WTC11 (cell line): ENCODE measurements at regions not wholly inside any gene's neighbourhood (a gene's known extent, or its start where the extent isn't known, plus 50 kb on each side); places are given as distances from the start of the nearest gene placed in this dataset.
"Not testable (repeated sequence)": the region's sequence is repeated elsewhere in the genome, so short reads cannot be mapped to it uniquely, and the experiment has no call there.

Source experiments
- ATAC-seq: fragments of 200-7000 bp; cut with Tn5 transposase; 2 replicates; pipeline ENCODE4 v1.10.0; 2021; ENCODE audit warnings: mild to moderate bottlenecking, moderate library complexity
- CTCF ChIA-PET: fragments of 300-600 bp; sonication (Branson Sonifier 250); formaldehyde crosslinking; loops from one replicate; lab custom pipeline; 2021; ENCODE audit warnings: antibody characterized with exemption; lab: Charles Lee
- POLR2A ChIA-PET: fragments of 350-600 bp; sonication (Branson Sonifier 250); formaldehyde crosslinking; loops from one replicate; lab custom pipeline; 2021; ENCODE audit warnings: antibody characterized with exemption; lab: Charles Lee
- DNase-seq: peaks from one replicate; pipeline ENCODE4 v3.0.0; 2021; ENCODE audit warnings: low spot score
- H3K27ac Mint-ChIP-seq: 2 replicates; pipeline ENCODE4 v1.8.0; 2021; ENCODE audit warnings: mixed read lengths
- H3K27me3 Mint-ChIP-seq: 2 replicates; pipeline ENCODE4 v1.8.0; 2021; ENCODE audit warnings: low read depth, mild to moderate bottlenecking, moderate library complexity, mixed read lengths
- H3K36me3 Mint-ChIP-seq: 2 replicates; pipeline ENCODE4 v1.8.0; 2021; ENCODE audit warnings: mixed read lengths
- H3K4me1 Mint-ChIP-seq: 2 replicates; pipeline ENCODE4 v1.8.0; 2022; ENCODE audit warnings: mixed read lengths
- H3K4me3 Mint-ChIP-seq: 2 replicates; pipeline ENCODE4 v1.8.0; 2021; ENCODE audit warnings: mild to moderate bottlenecking, moderate library complexity, mixed read lengths
- H3K9me3 Mint-ChIP-seq: 2 replicates; pipeline ENCODE4 v1.8.0; 2021; ENCODE audit warnings: mixed read lengths
- ATF6 ChIP-seq: sonication (generic); formaldehyde crosslinking; IDR thresholded peaks from 2 replicates; pipeline ENCODE4 v1.8.1; 2023; ENCODE audit warnings: mild to moderate bottlenecking, missing genetic modification reagents
- CDX4 ChIP-seq: fragments of 250-450 bp; sonication (Bioruptor Pico); IDR thresholded peaks from 2 replicates; pipeline ENCODE4 v1.9.0; 2021; ENCODE audit warnings: moderate library complexity, mild to moderate bottlenecking, inconsistent platforms, borderline replicate concordance
- CREB1 ChIP-seq: sonication (generic); formaldehyde crosslinking; IDR thresholded peaks from 2 replicates; pipeline ENCODE4 v1.8.0; 2023; ENCODE audit warnings: mild to moderate bottlenecking, missing genetic modification reagents
- ESRRA ChIP-seq: sonication (generic); formaldehyde crosslinking; IDR thresholded peaks from 2 replicates; pipeline ENCODE4 v1.8.1; 2022; ENCODE audit warnings: mild to moderate bottlenecking, missing genetic modification reagents, borderline replicate concordance
- ETV6 ChIP-seq: sonication (generic); formaldehyde crosslinking; IDR thresholded peaks from 2 replicates; pipeline ENCODE4 v1.8.1; 2022; ENCODE audit warnings: mild to moderate bottlenecking, missing genetic modification reagents
- FOXK1 ChIP-seq: sonication (generic); formaldehyde crosslinking; IDR thresholded peaks from 2 replicates; pipeline ENCODE4 v1.8.0; 2022; ENCODE audit warnings: mild to moderate bottlenecking, moderate library complexity, missing genetic modification reagents
- FOXP1 ChIP-seq: sonication (generic); formaldehyde crosslinking; IDR thresholded peaks from 2 replicates; pipeline ENCODE4 v1.8.0; 2022; ENCODE audit warnings: missing genetic modification reagents, mild to moderate bottlenecking, moderate library complexity, borderline replicate concordance
- GTF2I ChIP-seq: fragments of 250-450 bp; sonication (Bioruptor Pico); conservative IDR thresholded peaks from 2 replicates; pipeline ENCODE4 v1.4.0; 2021; ENCODE audit warnings: mild to moderate bottlenecking
- MLX ChIP-seq: sonication (generic); formaldehyde crosslinking; IDR thresholded peaks from 2 replicates; pipeline ENCODE4 v1.8.1; 2023; ENCODE audit warnings: mild to moderate bottlenecking, missing genetic modification reagents, moderate library complexity
- MXD4 ChIP-seq: fragments of 250-450 bp; sonication (Bioruptor Pico); IDR thresholded peaks from 2 replicates; pipeline ENCODE4 v1.8.0; 2021; ENCODE audit warnings: mild to moderate bottlenecking, moderate library complexity, borderline replicate concordance
- MYBL2 ChIP-seq: sonication (generic); formaldehyde crosslinking; IDR thresholded peaks from 2 replicates; pipeline ENCODE4 v1.8.1; 2023; ENCODE audit warnings: mild to moderate bottlenecking, moderate library complexity, missing genetic modification reagents
- NFYB ChIP-seq: sonication (generic); formaldehyde crosslinking; conservative IDR thresholded peaks from 2 replicates; pipeline ENCODE4 v1.8.0; 2022; ENCODE audit warnings: low read depth, missing genetic modification reagents
- NR3C1 ChIP-seq: sonication (generic); formaldehyde crosslinking; conservative IDR thresholded peaks from 2 replicates; pipeline ENCODE4 v1.8.1; 2023; ENCODE audit warnings: low read depth, mild to moderate bottlenecking, missing genetic modification reagents
- OVOL2 ChIP-seq: fragments of 250-450 bp; sonication (Bioruptor Pico); IDR thresholded peaks from 2 replicates; pipeline ENCODE4 v1.9.0; 2021; ENCODE audit warnings: mild to moderate bottlenecking, borderline replicate concordance
- PREB ChIP-seq: sonication (generic); formaldehyde crosslinking; IDR thresholded peaks from 2 replicates; pipeline ENCODE4 v1.8.1; 2022; ENCODE audit warnings: mild to moderate bottlenecking, missing genetic modification reagents, moderate library complexity, borderline replicate concordance
- PRRX2 ChIP-seq: fragments of 250-450 bp; sonication (Bioruptor Pico); IDR thresholded peaks from 2 replicates; pipeline ENCODE4 v1.8.0; 2021; ENCODE audit warnings: mild to moderate bottlenecking
- RELA ChIP-seq: sonication (generic); formaldehyde crosslinking; IDR thresholded peaks from 2 replicates; pipeline ENCODE4 v1.8.1; 2022; ENCODE audit warnings: missing genetic modification reagents, mild to moderate bottlenecking, borderline replicate concordance
- SOX15 ChIP-seq: fragments of 250-450 bp; sonication (Bioruptor Pico); IDR thresholded peaks from 2 replicates; pipeline ENCODE4 v1.9.0; 2021; ENCODE audit warnings: mild to moderate bottlenecking
- SP1 ChIP-seq: sonication (generic); formaldehyde crosslinking; conservative IDR thresholded peaks from 2 replicates; pipeline ENCODE4 v1.8.1; 2022; ENCODE audit warnings: missing genetic modification reagents
- ZBTB21 ChIP-seq: sonication (generic); formaldehyde crosslinking; IDR thresholded peaks from 2 replicates; pipeline ENCODE4 v1.8.1; 2023; ENCODE audit warnings: mild to moderate bottlenecking, missing genetic modification reagents, borderline replicate concordance
- ZNF121 ChIP-seq: sonication (generic); formaldehyde crosslinking; IDR thresholded peaks from 2 replicates; pipeline ENCODE4 v1.8.0; 2023; ENCODE audit warnings: missing genetic modification reagents
- ZNF232 ChIP-seq: sonication (generic); formaldehyde crosslinking; IDR thresholded peaks from 2 replicates; pipeline ENCODE4 v1.8.0; 2022; ENCODE audit warnings: mild to moderate bottlenecking, missing genetic modification reagents
- TF ChIP-seq, protein P1 (sequence below): sonication (generic); formaldehyde crosslinking; IDR thresholded peaks from 2 replicates; pipeline ENCODE4 v1.8.0; 2022; ENCODE audit warnings: mild to moderate bottlenecking, missing genetic modification reagents
- TF ChIP-seq, protein P2 (sequence below): sonication (generic); formaldehyde crosslinking; IDR thresholded peaks from 2 replicates; pipeline ENCODE4 v1.8.1; 2023; ENCODE audit warnings: mild to moderate bottlenecking, moderate library complexity, missing genetic modification reagents

GRCh38 chr7:93711926-93712325 is 137.4 kb upstream of the CALCR start:
- ChIA-PET CTCF (no interaction called here), POLR2A (no interaction called here)
- no peak overlapping the region for H3K4me3 Mint-ChIP-seq
- DNase-seq (no peak), ATAC-seq (no peak)
- no peaks in the 10 kb centered on the region for H3K27me3 Mint-ChIP-seq
- TF ChIP-seq CDX4 (CRISPR knock-in tag) (no peak), NR3C1 (no peak), MYBL2 (CRISPR knock-in tag) (no peak)
- H3K4me1 Mint-ChIP-seq = peaks cover 3% of the 10 kb centered on the region; the same call in 1 of the 2 replicates
- H3K27ac Mint-ChIP-seq = no peak overlapping the region
- H3K9me3 Mint-ChIP-seq = peaks cover 6% of the 10 kb centered on the region; the same call in 1 of the 2 replicates
- H3K36me3 Mint-ChIP-seq = no peaks in the 10 kb centered on the region

DNA sequence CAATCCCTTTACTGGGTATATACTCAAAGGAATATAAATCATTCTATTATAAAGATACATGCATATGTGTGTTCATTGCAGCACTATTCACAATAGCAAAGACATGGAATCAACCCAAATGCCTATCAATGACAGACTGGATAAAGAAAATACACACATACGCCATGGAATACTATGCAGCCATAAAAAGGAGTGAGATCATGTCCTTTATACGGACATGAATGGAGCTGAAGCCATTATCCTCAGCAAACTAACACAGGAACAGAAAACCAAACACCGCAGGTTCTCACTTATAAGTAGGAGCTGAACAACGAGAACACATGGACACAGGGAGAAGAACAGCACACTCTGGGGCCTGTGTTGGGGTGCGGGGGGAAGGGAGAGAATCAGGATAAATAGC is 133.7 kb upstream of the CALCR start:
- H3K27ac Mint-ChIP-seq, H3K36me3 Mint-ChIP-seq, H3K27me3 Mint-ChIP-seq, H3K4me3 Mint-ChIP-seq, CTCF ChIA-PET, ATAC-seq, H3K4me1 Mint-ChIP-seq, POLR2A ChIA-PET, DNase-seq, H3K9me3 Mint-ChIP-seq: not testable (repeated sequence)

- TF ChIP-seq RELA (CRISPR knock-in tag) (no peak), MLX (no peak), PREB (no peak), ZBTB21 (no peak), FOXK1 (CRISPR knock-in tag) (no peak), SP1 (no peak), ESRRA (CRISPR knock-in tag) (no peak), FOXP1 (no peak), ZNF121 (no peak), PRRX2 (CRISPR knock-in tag) (no peak), NFYB (CRISPR knock-in tag) (no peak)
- TF ChIP-seq, protein P1, sequence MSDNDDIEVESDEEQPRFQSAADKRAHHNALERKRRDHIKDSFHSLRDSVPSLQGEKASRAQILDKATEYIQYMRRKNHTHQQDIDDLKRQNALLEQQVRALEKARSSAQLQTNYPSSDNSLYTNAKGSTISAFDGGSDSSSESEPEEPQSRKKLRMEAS = no peak
- ChIA-PET POLR2A (no interaction called here), CTCF (no interaction called here)
- H3K4me3 Mint-ChIP-seq = no peak overlapping the region
- no peaks in the 10 kb centered on the region for H3K4me1 Mint-ChIP-seq
- no peak overlapping the region for H3K27ac Mint-ChIP-seq
- H3K36me3 Mint-ChIP-seq = peaks cover 6% of the 10 kb centered on the region; the same call in 1 of the 2 replicates
- H3K9me3 Mint-ChIP-seq = peaks cover 10% of the 10 kb centered on the region
- ATAC-seq (no peak), DNase-seq (no peak)
- H3K27me3 Mint-ChIP-seq = no peaks in the 10 kb centered on the region
These were observed 132.7 kb upstream of the CALCR start for GRCh38 chr7:93707249-93707648.

DNA sequence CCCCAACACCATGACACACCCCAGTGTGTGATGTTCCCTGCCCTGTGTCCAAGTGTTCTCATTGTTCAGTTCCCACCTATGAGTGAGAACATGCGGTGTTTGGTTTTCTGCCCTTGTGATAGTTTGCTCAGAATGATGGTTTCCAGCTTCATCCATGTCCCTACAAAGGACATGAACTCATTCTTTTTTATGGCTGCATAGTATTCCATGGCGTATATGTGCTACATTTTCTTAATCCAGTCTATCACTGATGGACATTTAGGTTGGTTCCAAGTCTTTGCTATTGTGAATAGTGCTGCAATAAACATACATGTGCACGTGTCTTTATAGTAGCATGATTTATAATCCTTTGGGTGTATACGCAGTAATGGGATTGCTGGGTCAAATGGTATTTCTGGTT is 131.6 kb upstream of the CALCR start:
- H3K27ac Mint-ChIP-seq, CTCF ChIA-PET, POLR2A ChIA-PET, H3K36me3 Mint-ChIP-seq, H3K9me3 Mint-ChIP-seq, H3K4me3 Mint-ChIP-seq, H3K27me3 Mint-ChIP-seq, H3K4me1 Mint-ChIP-seq, DNase-seq, ATAC-seq: not testable (repeated sequence)

DNA sequence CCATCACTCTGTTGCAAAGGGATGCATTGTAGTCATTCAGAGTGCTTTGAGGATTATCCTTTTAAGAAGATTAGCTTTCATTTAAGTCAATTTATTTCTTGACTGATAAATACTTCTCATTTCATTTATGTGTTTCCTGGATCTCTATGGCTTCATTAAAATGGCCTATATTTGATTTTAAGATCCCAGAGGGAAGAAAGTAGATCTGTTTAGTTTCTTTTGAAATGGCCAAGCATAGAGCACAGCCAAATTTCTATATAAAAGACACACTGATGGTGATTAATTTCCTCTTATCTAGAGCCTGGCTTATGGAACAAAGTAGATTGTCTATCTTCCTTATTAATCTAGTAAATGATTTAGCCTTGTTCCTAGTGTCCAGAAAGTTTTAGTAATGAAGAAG is 129.7 kb upstream of the CALCR start:
- Mint-ChIP-seq H3K4me3 (no peak overlapping the region), H3K27ac (no peak overlapping the region; the same call in 1 of the 2 replicates), H3K4me1 (peaks cover 4% of the 10 kb centered on the region; the same call in 1 of the 2 replicates), H3K27me3 (no peaks in the 10 kb centered on the region), H3K9me3 (peaks cover 10% of the 10 kb centered on the region), H3K36me3 (peaks cover 6% of the 10 kb centered on the region; the same call in 1 of the 2 replicates)
- ChIA-PET POLR2A (no interaction called here), CTCF (no interaction called here)
- no peak for DNase-seq
- no peak for ATAC-seq
- no peak for TF ChIP-seq MXD4 (CRISPR knock-in tag)
- TF ChIP-seq, protein P2, sequence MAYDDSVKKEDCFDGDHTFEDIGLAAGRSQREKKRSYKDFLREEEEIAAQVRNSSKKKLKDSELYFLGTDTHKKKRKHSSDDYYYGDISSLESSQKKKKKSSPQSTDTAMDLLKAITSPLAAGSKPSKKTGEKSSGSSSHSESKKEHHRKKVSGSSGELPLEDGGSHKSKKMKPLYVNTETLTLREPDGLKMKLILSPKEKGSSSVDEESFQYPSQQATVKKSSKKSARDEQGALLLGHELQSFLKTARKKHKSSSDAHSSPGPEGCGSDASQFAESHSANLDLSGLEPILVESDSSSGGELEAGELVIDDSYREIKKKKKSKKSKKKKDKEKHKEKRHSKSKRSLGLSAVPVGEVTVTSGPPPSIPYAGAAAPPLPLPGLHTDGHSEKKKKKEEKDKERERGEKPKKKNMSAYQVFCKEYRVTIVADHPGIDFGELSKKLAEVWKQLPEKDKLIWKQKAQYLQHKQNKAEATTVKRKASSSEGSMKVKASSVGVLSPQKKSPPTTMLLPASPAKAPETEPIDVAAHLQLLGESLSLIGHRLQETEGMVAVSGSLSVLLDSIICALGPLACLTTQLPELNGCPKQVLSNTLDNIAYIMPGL (CRISPR knock-in tag) = no peak
- TF ChIP-seq ZNF232 (CRISPR knock-in tag) = no peak
- TF ChIP-seq GTF2I (CRISPR knock-in tag) = no peak
- TF ChIP-seq OVOL2 (CRISPR knock-in tag) = no peak
- no peak for TF ChIP-seq CREB1 (CRISPR knock-in tag)
- no peak for TF ChIP-seq SOX15 (CRISPR knock-in tag)
- no peak for TF ChIP-seq ETV6
- TF ChIP-seq ATF6 (CRISPR knock-in tag) = no peak
